ENCODE measurements at regions not wholly inside any gene's neighbourhood (a gene's known extent, or its start where the extent isn't known, plus 50 kb on each side); places are given as distances from the start of the nearest gene placed in this dataset.

DNA sequence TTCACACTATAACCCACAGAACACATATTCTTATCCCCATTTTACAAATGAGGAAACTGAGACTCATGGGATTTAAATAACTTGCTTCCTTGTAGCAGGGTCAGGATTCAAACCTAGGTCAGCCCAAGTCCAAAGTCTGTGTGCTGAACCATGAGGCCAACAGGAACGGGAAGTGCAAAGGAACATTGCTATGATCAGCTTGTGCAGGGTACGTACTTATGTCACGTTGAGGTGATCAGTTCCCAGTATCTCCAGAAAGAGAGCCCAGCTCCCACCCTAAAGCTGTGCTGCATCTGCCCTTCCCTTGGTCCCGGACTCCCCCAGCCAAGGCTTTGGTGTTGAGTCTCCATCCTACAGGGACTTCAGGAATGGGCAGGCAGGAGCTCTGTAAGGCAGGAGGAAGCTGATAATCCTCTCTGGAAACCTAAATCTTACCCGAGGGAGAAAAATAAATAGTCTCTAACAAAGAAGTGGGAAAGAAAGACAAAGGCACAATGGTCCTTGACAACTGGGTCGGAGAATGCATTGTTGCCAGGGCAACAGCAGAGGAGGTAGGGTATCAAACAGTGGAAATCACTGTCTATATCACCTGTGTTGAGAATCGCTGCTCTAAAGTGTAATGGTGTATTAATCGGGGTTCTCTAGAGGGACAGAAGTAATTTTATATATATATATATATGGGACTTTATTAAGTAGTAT, 82.5 kb upstream of the FICD start:
- H3K4me1 ChIP-seq (ENCODE audit: control insufficient read depth in 1 of 2, insufficient read depth in 2 of 2, low read depth in 1 of 2, low read length in 1 of 2) = no peaks in the 10 kb centered on the region; a peak in 1 of 4 replicates
- POLR2A ChIA-PET = no interaction called here
- H3K9me2 ChIP-seq = no peaks in the 10 kb centered on the region
- TF ChIP-seq EZH2phosphoT487 (IDR thresholded peaks at IDR 0.05; ENCODE audit: borderline replicate concordance, low read depth) (no peak), USF1 (IDR thresholded peaks at IDR 0.05; ENCODE audit: borderline replicate concordance, low read depth) (no peak)
- no peak overlapping the region for H3K4me2 ChIP-seq
- H3K9ac ChIP-seq = no peak overlapping the region
- no peaks in the 10 kb centered on the region for H4K20me1 ChIP-seq (ENCODE audit: insufficient read depth)
- DNase-seq = no peak
- no peaks in the 10 kb centered on the region for H3F3A ChIP-seq (replicated peaks; ENCODE audit: insufficient read depth)
- no peaks in the 10 kb centered on the region for H3K79me2 ChIP-seq (ENCODE audit: insufficient read depth)
- no peaks in the 10 kb centered on the region for H3K36me3 ChIP-seq (replicated peaks in 1 of 2; ENCODE audit: control insufficient read depth in 1 of 2, insufficient read depth in 2 of 2, low read length in 1 of 2)
- CTCF ChIA-PET = no interaction called here
- H3K9me3 ChIP-seq = no peaks in the 10 kb centered on the region
- no peak overlapping the region for H2AFZ ChIP-seq (ENCODE audit: low read depth)
- H3K27me3 ChIP-seq (ENCODE audit: insufficient read depth) = no peaks in the 10 kb centered on the region
- H3K4me3 ChIP-seq (ENCODE audit: low read depth in 2 of 2, low read length in 1 of 2) = no peak overlapping the region
- H3K27ac ChIP-seq (ENCODE audit: low read depth in 2 of 2, low read length in 1 of 2) = no peak overlapping the region
- 34% methylated on average over 8 of the region's 8 CpGs for WGBS (ENCODE audit: low lambda C conversion rate)

GRCh38 chr12:108430926-108431325, 84.2 kb upstream of the FICD start:
- no peaks in the 10 kb centered on the region for H3K36me3 ChIP-seq (replicated peaks in 1 of 2; ENCODE audit: control insufficient read depth in 1 of 2, insufficient read depth in 2 of 2, low read length in 1 of 2)

More at GRCh38 chr12:108430926-108431325, 84.2 kb upstream of the FICD start:
- H3K9me2 ChIP-seq = no peaks in the 10 kb centered on the region
- H3K27ac ChIP-seq (ENCODE audit: low read depth in 2 of 2, low read length in 1 of 2) = no peak overlapping the region
- DNase-seq = no peak
- TF ChIP-seq EP300 (IDR thresholded peaks at IDR 0.05; ENCODE audit: borderline replicate concordance in 1 of 2, low read depth in 1 of 2, low read length in 1 of 2) (no peak), RFX5 (IDR thresholded peaks at IDR 0.05; ENCODE audit: low read length) (no peak), FOSL2 (IDR thresholded peaks at IDR 0.05; ENCODE audit: borderline replicate concordance, low read depth) (no peak), TEAD4 (IDR thresholded peaks at IDR 0.05; ENCODE audit: borderline replicate concordance, insufficient read depth) (no peak), REST (IDR thresholded peaks at IDR 0.05; ENCODE audit: low read depth, low read length) (no peak)
- ChIA-PET POLR2A (no interaction called here), CTCF (no interaction called here)
- no peaks in the 10 kb centered on the region; a peak in 1 of 4 replicates for H3K4me1 ChIP-seq (ENCODE audit: control insufficient read depth in 1 of 2, insufficient read depth in 2 of 2, low read depth in 1 of 2, low read length in 1 of 2)
- no peak overlapping the region for H2AFZ ChIP-seq (ENCODE audit: low read depth)
- H3F3A ChIP-seq (replicated peaks; ENCODE audit: insufficient read depth) = no peaks in the 10 kb centered on the region
- H4K20me1 ChIP-seq (ENCODE audit: insufficient read depth) = no peaks in the 10 kb centered on the region
- no peak overlapping the region for H3K9ac ChIP-seq
- no peaks in the 10 kb centered on the region for H3K27me3 ChIP-seq (ENCODE audit: insufficient read depth)
- H3K79me2 ChIP-seq (ENCODE audit: insufficient read depth) = no peaks in the 10 kb centered on the region
- no peak overlapping the region for H3K4me2 ChIP-seq
- no peak overlapping the region for H3K4me3 ChIP-seq (ENCODE audit: low read depth in 2 of 2, low read length in 1 of 2)
- WGBS (ENCODE audit: low lambda C conversion rate) = 16% methylated on average over 1 of the region's 1 CpG
- no peaks in the 10 kb centered on the region for H3K9me3 ChIP-seq

Data from SK-N-SH (cell line).